ENCODE measurements at regions not wholly inside any gene's neighbourhood (a gene's known extent, or its start where the extent isn't known, plus 50 kb on each side); places are given as distances from the start of the nearest gene placed in this dataset.
"Not testable (repeated sequence)": the region's sequence is repeated elsewhere in the genome, so short reads cannot be mapped to it uniquely, and the experiment has no call there.

DNA sequence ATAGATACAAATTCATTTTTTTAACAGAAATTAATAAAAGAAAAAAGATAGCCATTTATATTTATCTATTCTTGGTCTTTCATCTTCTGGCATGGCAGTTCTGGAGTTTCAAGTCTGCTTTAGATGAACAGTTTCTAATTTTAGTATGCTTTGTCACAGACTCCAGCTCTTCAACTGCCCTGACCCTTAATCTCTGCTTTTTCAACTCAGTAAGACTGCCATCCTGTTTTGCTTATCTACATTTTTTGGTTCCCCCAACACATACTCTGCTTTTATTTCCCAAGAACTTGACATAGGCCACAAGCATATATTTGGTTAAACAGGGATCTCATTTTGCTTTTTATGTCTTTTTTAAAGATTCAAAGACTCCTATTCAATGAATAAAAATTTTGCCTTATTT lies 309.3 kb upstream of the KCND2 start:
- H3K27me3 ChIP-seq (replicated peaks): no peaks in the 10 kb centered on the region

DNA sequence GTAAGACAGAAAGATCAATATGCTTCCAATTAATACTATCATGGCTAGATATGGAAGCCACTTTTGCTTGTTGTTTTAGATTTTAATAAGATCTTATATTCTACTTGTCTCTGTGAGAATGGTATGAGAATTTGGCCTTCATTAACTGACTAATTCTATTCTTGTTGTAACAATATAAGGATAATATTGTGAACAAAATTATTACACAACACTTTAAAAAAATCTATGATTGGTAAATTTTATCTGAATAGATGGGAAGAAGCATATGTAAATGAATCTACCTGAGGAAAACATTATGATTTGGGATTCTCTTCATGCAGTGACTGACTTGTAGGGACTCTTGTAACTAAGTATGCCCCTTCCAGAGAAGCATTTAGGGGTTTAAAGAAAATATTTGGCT lies 308.9 kb upstream of the KCND2 start:
- in situ Hi-C loops (cut with HindIII; ENCODE audit: low pct_ligation_motif_present, low sequenced_read_pairs): no loop called here
- Histone ChIP-seq H3K4me3 (ENCODE audit: low read depth, low read length) (no peak overlapping the region), H3K27ac (peak overlapping the region; percentile 21), H3K27me3 (replicated peaks) (no peaks in the 10 kb centered on the region), H3K36me3 (replicated peaks) (no peaks in the 10 kb centered on the region)
- TF ChIP-seq, protein P1, sequence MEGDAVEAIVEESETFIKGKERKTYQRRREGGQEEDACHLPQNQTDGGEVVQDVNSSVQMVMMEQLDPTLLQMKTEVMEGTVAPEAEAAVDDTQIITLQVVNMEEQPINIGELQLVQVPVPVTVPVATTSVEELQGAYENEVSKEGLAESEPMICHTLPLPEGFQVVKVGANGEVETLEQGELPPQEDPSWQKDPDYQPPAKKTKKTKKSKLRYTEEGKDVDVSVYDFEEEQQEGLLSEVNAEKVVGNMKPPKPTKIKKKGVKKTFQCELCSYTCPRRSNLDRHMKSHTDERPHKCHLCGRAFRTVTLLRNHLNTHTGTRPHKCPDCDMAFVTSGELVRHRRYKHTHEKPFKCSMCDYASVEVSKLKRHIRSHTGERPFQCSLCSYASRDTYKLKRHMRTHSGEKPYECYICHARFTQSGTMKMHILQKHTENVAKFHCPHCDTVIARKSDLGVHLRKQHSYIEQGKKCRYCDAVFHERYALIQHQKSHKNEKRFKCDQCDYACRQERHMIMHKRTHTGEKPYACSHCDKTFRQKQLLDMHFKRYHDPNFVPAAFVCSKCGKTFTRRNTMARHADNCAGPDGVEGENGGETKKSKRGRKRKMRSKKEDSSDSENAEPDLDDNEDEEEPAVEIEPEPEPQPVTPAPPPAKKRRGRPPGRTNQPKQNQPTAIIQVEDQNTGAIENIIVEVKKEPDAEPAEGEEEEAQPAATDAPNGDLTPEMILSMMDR (IDR thresholded peaks at IDR 0.05; ENCODE audit: low read depth, low read length, missing control alignments): no peak
- DNase-seq: no peak

More for the DNA sequence above, 309.3 kb upstream of the KCND2 start:
- Histone ChIP-seq H3K27ac (peak overlapping the region; percentile 5), H3K4me3 (ENCODE audit: low read depth, low read length) (no peak overlapping the region), H3K36me3 (replicated peaks) (no peaks in the 10 kb centered on the region)
- TF ChIP-seq, protein P1 (IDR thresholded peaks at IDR 0.05; ENCODE audit: low read depth, low read length, missing control alignments): no peak
- in situ Hi-C loops (cut with HindIII; ENCODE audit: low pct_ligation_motif_present, low sequenced_read_pairs): no loop called here
- DNase-seq: peak; percentile 20

DNA sequence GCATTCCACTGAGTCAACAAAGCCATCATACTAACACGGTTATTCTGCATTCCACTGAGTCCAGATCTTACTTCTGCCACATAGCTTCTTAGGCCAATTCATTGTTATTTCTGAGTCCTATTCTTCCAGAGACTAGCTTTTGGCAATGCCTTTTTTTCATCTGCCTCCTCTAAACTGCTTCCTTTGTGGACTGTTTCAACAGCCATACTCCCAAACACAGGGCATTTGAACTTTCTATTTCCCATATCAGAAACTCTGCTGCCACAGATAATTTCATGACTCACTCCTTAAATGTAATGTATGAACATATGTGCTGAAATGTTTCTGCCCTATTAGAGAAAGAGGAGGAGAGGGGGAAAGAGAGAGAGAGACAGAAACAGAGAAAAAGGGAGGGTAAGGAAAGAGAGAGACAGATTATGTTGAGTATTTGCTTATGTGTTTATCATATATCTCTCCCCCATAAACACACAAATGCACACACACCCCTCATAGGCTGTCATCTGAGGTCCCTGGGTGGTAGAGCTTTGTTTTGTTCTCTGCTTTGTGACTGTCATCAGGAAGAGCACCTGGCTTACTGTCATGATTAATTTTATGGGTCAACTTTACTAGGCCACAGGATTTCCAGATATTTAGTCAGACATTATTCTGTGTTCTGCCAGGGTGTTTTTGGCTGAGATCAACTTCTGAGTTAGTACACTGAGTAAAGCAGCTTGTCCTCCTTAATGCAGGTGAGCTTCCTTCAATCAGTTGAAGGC lies 308.0 kb upstream of the KCND2 start:
- H3K27ac ChIP-seq: peak overlapping the region; percentile 21
- in situ Hi-C loops (cut with HindIII; ENCODE audit: low pct_ligation_motif_present, low sequenced_read_pairs): no loop called here
- no peak overlapping the region for H3K4me3 ChIP-seq (ENCODE audit: low read depth, low read length)
- DNase-seq: peak; percentile 36
- no peaks in the 10 kb centered on the region for H3K36me3 ChIP-seq (replicated peaks)
- TF ChIP-seq, protein P1 (IDR thresholded peaks at IDR 0.05; ENCODE audit: low read depth, low read length, missing control alignments): no peak
- no peaks in the 10 kb centered on the region for H3K27me3 ChIP-seq (replicated peaks)

DNA sequence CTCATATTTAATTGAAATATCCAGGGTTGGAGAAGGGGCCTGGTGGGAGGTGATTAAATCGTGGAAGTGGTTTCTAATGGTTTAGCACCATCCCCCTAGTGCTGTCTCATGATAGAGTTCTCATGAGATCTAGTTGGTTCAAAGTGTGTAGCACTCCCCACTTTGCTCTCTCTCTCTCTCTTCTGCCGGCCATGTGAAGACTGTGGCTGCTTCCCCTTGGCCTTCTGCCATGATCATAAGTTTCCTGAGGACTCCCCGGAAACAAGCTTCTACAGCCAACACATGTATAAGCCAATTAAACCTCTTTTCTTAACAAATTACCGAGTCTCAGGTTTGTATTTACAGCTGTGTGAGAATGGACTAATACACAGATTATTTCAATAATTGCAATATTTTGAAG lies 305.8 kb upstream of the KCND2 start:
- in situ Hi-C loops (cut with HindIII; ENCODE audit: low pct_ligation_motif_present, low sequenced_read_pairs): no loop called here
- TF ChIP-seq, protein P1 (IDR thresholded peaks at IDR 0.05; ENCODE audit: low read depth, low read length, missing control alignments): no peak
- Histone ChIP-seq H3K4me3 (ENCODE audit: low read depth, low read length) (no peak overlapping the region), H3K27me3 (replicated peaks) (no peaks in the 10 kb centered on the region), H3K36me3 (replicated peaks) (no peaks in the 10 kb centered on the region), H3K27ac (no peak overlapping the region)
- no peak for DNase-seq

DNA sequence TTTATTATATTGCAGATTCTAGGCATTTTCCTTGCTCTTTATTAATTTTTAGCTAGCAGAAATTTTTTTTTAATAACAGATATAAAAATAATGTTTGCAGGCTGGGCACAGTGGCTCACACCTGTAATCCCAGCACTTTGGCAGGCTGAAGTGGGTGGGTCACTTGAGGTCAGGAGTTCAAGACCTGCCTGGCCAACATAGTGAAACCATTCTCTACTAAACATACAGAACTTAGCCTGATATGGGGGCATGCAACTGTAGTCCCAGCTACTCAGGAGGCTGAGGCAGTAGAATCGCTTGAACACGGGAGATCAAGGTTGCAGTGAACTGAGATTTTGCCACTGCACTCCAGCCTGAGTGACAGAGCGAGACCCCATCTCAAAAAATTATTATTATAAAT lies 304.6 kb upstream of the KCND2 start:
- DNase-seq; in situ Hi-C loops (cut with HindIII; ENCODE audit: low pct_ligation_motif_present, low sequenced_read_pairs); H3K27ac ChIP-seq; H3K36me3 ChIP-seq (replicated peaks); H3K4me3 ChIP-seq (ENCODE audit: low read depth, low read length); H3K27me3 ChIP-seq (replicated peaks): not testable (repeated sequence)

DNA sequence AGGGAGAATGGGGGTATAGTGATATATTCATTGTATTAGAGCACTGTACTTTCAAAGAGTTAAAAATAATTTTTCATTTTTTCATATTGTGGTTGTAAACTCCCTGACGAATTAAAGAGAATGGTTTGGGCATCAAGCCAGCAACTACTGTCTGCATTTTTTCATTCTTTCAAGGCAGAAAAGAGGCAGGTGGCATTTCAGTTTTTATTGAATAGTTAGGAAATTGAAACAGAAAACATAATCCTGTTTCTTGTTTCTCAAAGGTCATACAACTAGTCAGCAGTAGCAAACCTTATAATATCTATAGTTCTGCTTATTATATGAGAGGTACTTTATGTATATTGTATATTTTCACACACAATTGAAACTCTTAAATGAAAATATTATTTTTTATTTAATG lies 303.9 kb upstream of the KCND2 start:
- H3K36me3 ChIP-seq (replicated peaks): no peaks in the 10 kb centered on the region
- no peaks in the 10 kb centered on the region for H3K27me3 ChIP-seq (replicated peaks)
- no peak for DNase-seq
- H3K4me3 ChIP-seq (ENCODE audit: low read depth, low read length): no peak overlapping the region
- TF ChIP-seq, protein P1 (IDR thresholded peaks at IDR 0.05; ENCODE audit: low read depth, low read length, missing control alignments): no peak
- in situ Hi-C loops (cut with HindIII; ENCODE audit: low pct_ligation_motif_present, low sequenced_read_pairs): no loop called here
- H3K27ac ChIP-seq: no peak overlapping the region

Data from brain microvascular endothelial cell (primary cell).